ENCODE measurements at regions not wholly inside any gene's neighbourhood (a gene's known extent, or its start where the extent isn't known, plus 50 kb on each side); places are given as distances from the start of the nearest gene placed in this dataset.
"Not testable (repeated sequence)": the region's sequence is repeated elsewhere in the genome, so short reads cannot be mapped to it uniquely, and the experiment has no call there.

DNA sequence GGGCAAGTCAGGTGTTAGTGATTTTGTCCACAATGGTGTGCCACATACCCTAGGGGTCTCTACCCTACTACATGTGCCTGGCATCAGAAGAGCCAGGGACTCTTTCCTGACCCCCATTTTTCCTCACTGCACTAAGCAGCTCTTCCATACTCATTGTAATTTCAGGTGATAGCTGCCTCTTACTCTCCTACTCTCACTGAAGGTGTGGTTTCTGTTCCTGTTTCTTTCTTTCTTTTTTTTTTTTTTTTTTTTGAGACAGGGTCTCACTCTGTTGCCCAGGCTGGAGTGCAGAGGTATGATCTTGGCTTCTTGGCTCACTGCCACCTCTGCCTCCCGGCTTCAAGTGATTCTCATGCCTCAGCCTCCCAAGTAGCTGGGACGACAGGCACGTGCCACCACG is 164.9 kb upstream of the USP9X start:
- H3K27me3 ChIP-seq (ENCODE audit: control insufficient read depth, insufficient read depth, low read length), result no peaks in the 10 kb centered on the region
- TF ChIP-seq, protein P1, sequence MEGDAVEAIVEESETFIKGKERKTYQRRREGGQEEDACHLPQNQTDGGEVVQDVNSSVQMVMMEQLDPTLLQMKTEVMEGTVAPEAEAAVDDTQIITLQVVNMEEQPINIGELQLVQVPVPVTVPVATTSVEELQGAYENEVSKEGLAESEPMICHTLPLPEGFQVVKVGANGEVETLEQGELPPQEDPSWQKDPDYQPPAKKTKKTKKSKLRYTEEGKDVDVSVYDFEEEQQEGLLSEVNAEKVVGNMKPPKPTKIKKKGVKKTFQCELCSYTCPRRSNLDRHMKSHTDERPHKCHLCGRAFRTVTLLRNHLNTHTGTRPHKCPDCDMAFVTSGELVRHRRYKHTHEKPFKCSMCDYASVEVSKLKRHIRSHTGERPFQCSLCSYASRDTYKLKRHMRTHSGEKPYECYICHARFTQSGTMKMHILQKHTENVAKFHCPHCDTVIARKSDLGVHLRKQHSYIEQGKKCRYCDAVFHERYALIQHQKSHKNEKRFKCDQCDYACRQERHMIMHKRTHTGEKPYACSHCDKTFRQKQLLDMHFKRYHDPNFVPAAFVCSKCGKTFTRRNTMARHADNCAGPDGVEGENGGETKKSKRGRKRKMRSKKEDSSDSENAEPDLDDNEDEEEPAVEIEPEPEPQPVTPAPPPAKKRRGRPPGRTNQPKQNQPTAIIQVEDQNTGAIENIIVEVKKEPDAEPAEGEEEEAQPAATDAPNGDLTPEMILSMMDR (IDR thresholded peaks at IDR 0.05; ENCODE audit: insufficient read depth, low read length, poor library complexity, severe bottlenecking), result no peak
- no peaks in the 10 kb centered on the region for H3K36me3 ChIP-seq (ENCODE audit: control insufficient read depth, insufficient read depth, low read length)
- H3K4me3 ChIP-seq (ENCODE audit: low read depth, low read length), result no peak overlapping the region
- DNase-seq (ENCODE audit: low read depth), result no peak

DNA sequence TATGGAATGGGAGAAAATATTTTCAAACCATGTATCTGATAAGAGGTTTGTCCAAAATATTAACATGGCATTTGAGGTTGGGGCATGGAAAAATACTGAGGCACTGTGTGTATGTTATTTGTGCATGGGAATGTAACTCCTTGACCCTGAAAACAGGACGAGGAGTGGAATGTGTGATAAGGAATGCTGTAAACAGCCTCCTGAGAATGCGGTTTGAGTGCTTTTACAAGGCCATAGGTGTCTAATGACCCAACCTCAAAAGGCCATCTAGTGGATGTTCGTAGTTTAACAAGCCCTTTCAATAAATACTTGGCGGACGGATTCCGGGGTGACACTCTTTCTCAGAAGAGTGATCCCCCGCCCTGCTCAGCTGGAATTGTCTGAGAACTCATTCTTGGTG is 162.9 kb upstream of the USP9X start:
- H3K4me3 ChIP-seq (ENCODE audit: low read depth, low read length), result no peak overlapping the region
- H3K36me3 ChIP-seq (ENCODE audit: control insufficient read depth, insufficient read depth, low read length), result no peaks in the 10 kb centered on the region
- no peaks in the 10 kb centered on the region for H3K27me3 ChIP-seq (ENCODE audit: control insufficient read depth, insufficient read depth, low read length)
- TF ChIP-seq, protein P1 (IDR thresholded peaks at IDR 0.05; ENCODE audit: insufficient read depth, low read length, poor library complexity, severe bottlenecking), result peak; percentile 44
- no peak for DNase-seq (ENCODE audit: low read depth)

DNA sequence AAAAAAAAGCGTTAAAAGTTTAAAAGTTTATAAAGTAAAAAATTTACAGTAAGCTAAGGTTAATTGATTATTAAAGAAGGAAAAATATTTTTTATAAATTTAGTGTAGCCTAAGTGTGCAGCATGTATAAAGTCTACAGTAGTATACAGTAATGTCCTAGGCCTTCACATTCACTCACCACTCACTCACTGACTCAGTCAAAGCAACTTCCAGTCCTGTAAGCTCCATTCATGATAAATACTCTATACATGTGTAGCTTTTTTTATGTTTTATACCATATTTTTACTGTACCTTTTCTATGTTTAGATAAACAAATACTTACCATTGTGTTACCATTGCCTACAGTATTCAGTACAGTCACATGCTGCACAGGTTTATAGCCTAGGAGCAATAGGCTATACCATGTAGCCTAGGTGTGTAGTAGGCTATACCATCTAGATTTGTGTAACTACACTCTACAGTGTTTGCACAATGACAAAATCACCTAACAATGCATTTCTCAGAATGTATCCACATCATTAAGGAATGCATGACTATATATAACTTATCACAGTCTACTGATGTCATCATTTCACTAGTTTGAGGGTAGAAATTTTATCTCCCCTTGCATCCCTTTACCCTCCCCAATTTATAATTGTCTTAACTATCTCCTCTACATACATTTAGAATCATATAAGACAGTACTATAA is 158.4 kb upstream of the USP9X start:
- not testable (repeated sequence) for DNase-seq (ENCODE audit: low read depth); H3K36me3 ChIP-seq (ENCODE audit: control insufficient read depth, insufficient read depth, low read length); H3K27me3 ChIP-seq (ENCODE audit: control insufficient read depth, insufficient read depth, low read length); H3K4me3 ChIP-seq (ENCODE audit: low read depth, low read length)

DNA sequence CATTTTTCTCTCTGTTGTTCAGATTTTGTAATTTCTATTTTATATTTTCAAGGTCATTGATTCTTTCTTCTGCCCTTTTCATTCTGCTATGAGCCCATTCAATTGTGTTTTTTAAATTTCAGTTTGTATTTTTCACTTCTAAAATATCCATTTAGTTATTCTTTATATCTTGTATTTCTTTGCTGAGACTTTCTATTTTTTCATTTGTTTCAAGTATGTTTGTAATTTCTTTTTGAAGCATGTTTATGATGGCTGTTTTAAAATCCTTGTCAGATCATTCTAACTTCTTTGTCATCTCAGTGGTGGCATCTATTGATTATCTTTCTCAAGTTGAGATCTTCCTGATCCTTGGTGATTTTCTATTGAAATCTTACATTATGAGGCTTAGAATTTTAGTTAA is 157.2 kb upstream of the USP9X start:
- H3K27me3 ChIP-seq (ENCODE audit: control insufficient read depth, insufficient read depth, low read length), result no peaks in the 10 kb centered on the region
- no peaks in the 10 kb centered on the region for H3K36me3 ChIP-seq (ENCODE audit: control insufficient read depth, insufficient read depth, low read length)
- TF ChIP-seq, protein P1 (IDR thresholded peaks at IDR 0.05; ENCODE audit: insufficient read depth, low read length, poor library complexity, severe bottlenecking), result no peak
- DNase-seq (ENCODE audit: low read depth), result no peak
- H3K4me3 ChIP-seq (ENCODE audit: low read depth, low read length), result no peak overlapping the region

DNA sequence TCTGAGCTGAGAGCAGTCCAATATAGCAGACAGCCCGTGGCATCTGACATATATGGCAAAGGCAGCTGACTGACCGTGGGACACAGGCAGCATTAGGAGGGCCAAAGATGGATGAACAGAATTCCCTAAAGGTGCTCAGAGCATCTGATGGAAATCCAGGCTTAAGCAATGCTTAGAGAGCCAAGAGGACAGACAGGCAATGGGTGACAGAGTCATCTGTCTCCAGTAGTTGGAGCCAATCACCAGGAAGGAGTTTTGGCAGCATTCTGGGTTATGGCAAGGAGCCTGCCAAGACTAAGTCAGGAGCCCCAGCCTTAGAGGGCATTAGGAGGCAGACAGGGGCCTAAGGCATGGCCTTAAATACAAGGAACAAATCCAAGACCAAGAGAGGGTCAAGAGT is 153.3 kb upstream of the USP9X start:
- TF ChIP-seq, protein P1 (IDR thresholded peaks at IDR 0.05; ENCODE audit: insufficient read depth, low read length, poor library complexity, severe bottlenecking), result no peak
- no peak for DNase-seq (ENCODE audit: low read depth)
- no peaks in the 10 kb centered on the region for H3K27me3 ChIP-seq (ENCODE audit: control insufficient read depth, insufficient read depth, low read length)
- no peaks in the 10 kb centered on the region for H3K36me3 ChIP-seq (ENCODE audit: control insufficient read depth, insufficient read depth, low read length)
- H3K4me3 ChIP-seq (ENCODE audit: low read depth, low read length), result no peak overlapping the region

DNA sequence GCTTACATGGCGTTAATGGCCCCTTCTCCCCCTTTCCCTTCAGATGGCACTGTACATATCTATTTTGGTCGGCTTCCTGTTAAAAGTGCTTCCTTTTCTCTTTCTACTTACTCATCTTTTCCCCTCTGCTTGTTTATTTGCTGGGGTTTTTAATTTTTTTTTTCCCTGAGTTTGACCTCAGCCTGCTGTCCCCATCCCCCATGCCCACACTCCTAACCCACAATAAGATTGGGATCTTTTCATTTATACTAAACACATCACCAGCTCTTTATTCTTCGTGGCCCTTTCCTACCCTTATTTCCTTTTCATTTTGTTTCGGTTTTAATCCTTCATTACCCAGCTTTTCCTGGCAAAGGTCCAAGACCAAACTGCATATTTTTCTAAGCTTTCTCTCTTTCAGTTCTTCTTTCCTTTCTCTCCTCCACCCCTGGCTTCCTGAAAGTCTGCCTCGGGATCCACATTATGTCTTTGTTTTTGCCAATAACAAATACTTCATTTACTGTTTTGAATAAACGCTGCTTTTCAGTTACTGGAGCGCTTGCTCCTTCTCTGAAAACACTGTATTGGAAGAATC is 152.0 kb upstream of the USP9X start:
- Histone ChIP-seq H3K36me3 (ENCODE audit: control insufficient read depth, insufficient read depth, low read length) (no peaks in the 10 kb centered on the region), H3K4me3 (ENCODE audit: low read depth, low read length) (no peak overlapping the region), H3K27me3 (ENCODE audit: control insufficient read depth, insufficient read depth, low read length) (no peaks in the 10 kb centered on the region)
- TF ChIP-seq, protein P1 (IDR thresholded peaks at IDR 0.05; ENCODE audit: insufficient read depth, low read length, poor library complexity, severe bottlenecking), result no peak
- DNase-seq (ENCODE audit: low read depth), result no peak
